Prostate gland (tissue), 2 donors: ENCODE measurements at regions not wholly inside any gene's neighbourhood (a gene's known extent, or its start where the extent isn't known, plus 50 kb on each side); places are given as distances from the start of the nearest gene placed in this dataset.

Source experiments
- POLR2A ChIP-seq: fragments of 450-650 bp; IDR thresholded peaks from one replicate; pipeline ENCODE4 v1.6.1; 2016; ENCODE audit warnings: antibody characterized with exemption, mild to moderate bottlenecking
- POLR2AphosphoS5 ChIP-seq: sonication (generic); formaldehyde crosslinking; IDR thresholded peaks from one replicate; pipeline ENCODE4 v1.6.1; 2017; ENCODE audit warnings: antibody characterized with exemption
- TF ChIP-seq, protein P1 (sequence below), 4 experiments: fragments of 200-600 bp in 2 of 4; fragments of 450-650 bp in 2 of 4; sonication (generic) in 2 of 4; IDR thresholded peaks; 1 replicate in 3 of 4; 2 replicates in 1 of 4; pipeline ENCODE4 v1.5.1; 2016 to 2019; ENCODE audit warnings: antibody characterized with exemption in 4 of 4, mild to moderate bottlenecking in 2 of 4, moderate library complexity in 2 of 4

DNA sequence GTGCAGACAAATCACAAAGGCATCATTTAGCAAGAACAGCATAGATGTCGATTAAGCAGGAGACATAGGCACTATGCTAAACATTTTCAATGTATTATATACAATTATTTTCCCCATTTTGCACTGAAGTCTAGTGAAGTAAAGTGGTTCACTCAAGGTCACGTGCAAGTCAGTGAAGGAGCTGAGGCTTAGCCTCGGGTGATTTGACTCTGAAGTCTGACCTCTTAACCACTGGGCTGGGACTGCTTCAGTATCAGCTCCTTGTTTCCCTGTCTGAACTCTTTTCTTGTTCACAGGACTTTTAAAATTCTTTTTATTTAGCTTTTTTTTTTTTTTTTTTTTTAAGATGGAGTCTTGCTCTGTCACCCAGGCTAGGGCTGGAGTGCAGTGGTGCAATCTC is 262.7 kb downstream of the DRD1 start:
- TF ChIP-seq POLR2AphosphoS5 (no peak), POLR2A (no peak)
- TF ChIP-seq, protein P1, sequence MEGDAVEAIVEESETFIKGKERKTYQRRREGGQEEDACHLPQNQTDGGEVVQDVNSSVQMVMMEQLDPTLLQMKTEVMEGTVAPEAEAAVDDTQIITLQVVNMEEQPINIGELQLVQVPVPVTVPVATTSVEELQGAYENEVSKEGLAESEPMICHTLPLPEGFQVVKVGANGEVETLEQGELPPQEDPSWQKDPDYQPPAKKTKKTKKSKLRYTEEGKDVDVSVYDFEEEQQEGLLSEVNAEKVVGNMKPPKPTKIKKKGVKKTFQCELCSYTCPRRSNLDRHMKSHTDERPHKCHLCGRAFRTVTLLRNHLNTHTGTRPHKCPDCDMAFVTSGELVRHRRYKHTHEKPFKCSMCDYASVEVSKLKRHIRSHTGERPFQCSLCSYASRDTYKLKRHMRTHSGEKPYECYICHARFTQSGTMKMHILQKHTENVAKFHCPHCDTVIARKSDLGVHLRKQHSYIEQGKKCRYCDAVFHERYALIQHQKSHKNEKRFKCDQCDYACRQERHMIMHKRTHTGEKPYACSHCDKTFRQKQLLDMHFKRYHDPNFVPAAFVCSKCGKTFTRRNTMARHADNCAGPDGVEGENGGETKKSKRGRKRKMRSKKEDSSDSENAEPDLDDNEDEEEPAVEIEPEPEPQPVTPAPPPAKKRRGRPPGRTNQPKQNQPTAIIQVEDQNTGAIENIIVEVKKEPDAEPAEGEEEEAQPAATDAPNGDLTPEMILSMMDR (IDR thresholded peaks at IDR 0.05): no peak
